GM18867 (cell line): ENCODE measurements at regions not wholly inside any gene's neighbourhood (a gene's known extent, or its start where the extent isn't known, plus 50 kb on each side); places are given as distances from the start of the nearest gene placed in this dataset.

Experiments
- ATAC-seq: cut with Tn5 transposase; IDR thresholded peaks from one replicate; pipeline ENCODE4 v1.9.1; 2021; ENCODE audit warnings: mild to moderate bottlenecking, moderate library complexity; ENCODE audit not compliant: unreplicated experiment

DNA sequence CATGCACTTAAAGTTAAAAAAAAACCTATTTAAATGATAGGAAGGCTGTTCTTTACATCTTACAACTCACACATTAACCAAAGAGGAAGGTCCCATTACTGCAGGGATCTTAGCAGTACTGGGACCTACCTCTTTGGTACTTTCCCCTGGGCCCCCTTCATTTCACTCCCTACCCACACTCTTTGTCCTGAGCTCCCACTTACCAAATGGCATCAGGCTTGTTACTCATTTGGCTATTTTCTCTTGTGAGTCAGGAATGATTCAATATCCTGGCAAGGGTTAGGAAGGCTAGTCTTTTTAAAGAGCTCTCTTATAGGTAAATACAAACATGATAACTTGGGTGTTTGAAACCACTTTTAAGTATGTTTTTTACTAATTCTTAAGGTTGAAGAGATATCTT, 117.4 kb upstream of the ELL2 start:
- ATAC-seq: no peak

DNA sequence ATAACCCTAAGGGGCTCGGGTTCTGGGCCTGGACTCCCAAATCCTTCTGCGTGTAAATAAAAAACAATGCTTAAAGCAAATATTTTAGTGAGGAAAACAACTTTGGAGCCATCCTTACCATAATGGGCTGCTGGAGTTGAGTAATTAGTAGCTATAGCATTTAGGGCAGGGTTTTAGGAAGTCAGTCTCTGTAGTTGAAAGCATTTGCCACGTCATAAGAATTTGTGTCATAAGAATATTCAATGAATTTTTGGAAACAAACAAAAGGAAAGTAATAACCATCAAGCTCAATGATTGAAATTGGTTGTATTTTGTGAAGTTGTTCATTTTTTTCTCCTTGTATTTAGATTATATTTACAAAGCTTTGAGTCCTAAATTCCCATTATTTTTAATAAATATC, 114.8 kb upstream of the ELL2 start:
- no peak for ATAC-seq

DNA sequence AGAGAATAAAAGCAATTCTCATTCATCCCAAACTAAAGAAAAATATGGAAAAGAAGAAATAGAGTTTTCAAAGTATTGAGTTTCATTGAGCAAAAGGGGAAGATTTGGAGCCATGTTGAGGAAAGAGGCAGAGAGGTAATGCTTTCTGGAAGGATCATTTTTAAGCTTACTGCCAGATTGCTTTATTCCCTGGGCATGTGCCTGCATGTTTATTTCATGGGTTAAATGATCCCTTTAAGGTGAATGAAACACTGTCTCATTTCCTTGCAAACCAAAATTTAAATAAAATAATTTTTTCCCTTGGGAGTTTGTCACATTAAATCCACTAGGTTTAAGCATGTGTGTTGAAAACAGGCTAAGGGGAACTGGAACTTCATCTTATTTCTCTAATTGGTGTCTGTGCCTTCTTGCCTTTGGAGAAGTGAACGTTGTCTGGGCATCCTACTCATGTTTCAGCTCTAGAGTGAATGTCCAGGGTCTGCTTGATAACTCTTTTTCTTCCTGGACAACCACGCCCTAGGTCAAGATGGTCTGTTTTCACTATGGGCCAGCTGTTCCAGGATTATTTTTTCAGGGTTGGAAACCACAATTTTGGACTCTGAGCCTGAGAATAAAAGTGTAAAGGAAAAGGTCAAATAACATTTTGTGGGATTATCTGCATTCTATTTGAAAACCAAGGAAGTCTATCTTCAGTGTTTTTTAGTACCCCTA, 114.1 kb upstream of the ELL2 start:
- no peak for ATAC-seq

DNA sequence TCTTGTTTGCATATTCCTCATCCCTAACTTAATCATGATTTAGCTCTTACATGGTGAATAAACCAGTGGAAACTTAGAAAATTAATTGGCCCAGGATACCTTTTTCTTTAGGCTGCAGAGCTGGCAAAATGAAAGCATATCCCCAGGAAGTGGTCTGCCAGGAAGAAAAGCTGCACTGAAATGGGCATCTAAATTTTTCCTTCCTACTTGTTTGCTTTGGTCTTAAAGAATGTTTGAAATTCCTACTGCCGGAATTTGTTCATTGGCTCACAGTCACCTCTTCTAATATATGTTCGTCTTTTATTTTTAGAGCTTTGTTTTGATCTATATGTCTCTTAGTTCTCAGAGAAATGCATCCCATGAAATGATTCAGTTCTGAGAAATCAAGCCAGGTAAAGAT, 113.2 kb upstream of the ELL2 start:
- no peak for ATAC-seq

DNA sequence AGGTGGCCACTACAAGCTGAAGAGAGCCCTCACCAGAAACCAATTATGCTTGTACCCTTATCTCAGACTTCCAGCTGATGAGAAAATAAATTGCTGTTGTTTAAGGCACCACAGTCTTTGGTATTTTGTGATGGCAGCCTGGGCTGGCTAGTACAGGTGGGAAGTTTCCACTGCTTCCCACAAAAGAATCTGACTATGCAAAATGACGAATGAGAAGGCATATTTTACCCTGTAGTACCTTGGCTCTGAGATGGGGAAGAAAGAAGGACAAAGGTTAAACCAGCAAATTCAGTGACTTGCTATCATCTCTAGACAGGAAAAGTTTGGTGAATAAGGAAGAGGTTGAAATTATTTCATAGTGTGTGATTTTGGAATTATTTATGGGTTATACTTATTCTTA, 112.8 kb upstream of the ELL2 start:
- ATAC-seq: no peak

DNA sequence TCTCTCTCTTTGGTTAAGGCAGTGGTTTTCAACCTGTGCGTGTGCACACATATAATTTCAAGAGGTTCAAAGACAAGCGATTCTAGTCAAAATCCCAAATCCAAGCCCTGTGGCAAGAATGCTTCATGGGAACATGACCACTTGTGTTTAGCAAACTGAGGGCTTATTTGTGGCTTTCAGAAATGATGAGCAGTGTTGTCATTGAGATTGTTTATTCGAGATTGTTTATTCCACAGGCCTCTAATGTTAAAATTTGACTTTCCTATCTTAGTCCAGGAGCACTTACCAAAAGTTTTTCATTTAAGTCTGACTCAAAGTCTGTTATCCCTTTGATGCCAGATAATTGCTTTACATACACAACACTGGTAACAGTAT, 111.1 kb upstream of the ELL2 start:
- ATAC-seq: no peak

DNA sequence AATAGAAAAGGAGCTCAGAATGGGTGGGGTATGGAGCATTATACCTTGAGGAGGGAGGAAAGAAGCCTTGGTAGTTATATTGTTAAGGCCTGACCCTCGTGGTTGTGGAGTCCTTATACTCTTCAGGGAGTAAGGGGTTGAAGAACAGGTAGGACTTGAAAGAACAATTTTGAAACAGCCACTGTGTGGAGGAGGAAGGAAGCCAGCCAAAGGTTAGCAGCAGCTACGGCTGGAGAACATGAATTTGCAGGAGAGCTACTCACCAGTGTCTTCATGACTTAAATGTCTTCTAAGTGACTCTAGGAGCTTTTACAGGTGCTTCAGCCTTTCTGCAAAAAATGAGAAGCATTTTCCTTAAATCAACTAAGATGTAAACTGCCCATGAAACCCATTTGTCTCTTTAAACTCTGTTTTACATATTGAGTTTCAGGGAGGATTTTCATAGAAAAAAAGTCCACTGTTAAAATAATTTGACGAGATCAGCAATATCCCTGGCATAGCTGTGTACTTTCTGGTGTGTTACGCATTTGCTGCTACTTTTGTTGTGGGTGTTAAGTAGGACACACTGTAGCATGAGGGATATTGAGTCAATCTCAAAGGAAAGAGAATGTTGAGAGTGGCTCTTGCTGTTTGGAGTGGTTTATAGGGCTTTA, 110.6 kb upstream of the ELL2 start:
- ATAC-seq: no peak

DNA sequence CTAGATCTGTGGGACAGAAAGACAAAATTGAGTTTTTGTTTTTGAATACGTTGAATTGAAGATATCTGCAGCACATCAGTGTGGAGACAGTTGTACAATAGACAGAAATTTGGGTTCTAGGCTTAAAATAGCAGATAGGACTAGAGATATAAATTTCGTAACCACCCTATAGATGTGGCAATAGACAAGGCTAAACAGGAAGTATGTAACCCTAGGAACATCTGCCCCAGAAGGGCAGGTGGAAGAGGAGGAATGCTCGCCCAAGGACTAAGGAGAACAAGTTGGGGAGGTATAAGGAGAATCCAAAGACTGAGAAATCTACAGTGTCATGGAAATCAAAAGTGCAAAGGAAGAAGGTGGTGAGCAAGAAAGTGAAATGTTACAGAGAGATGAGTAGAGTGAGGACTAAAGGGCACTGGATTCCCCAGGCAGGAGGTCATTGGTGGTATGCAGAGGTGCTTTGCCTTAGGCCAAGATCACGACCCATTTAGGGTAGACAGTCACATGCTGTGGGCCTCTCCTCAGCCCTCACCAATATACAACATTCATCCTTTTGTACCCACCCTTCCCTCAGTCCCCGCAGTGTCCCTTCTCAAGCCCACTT, 109.1 kb upstream of the ELL2 start:
- ATAC-seq: no peak

DNA sequence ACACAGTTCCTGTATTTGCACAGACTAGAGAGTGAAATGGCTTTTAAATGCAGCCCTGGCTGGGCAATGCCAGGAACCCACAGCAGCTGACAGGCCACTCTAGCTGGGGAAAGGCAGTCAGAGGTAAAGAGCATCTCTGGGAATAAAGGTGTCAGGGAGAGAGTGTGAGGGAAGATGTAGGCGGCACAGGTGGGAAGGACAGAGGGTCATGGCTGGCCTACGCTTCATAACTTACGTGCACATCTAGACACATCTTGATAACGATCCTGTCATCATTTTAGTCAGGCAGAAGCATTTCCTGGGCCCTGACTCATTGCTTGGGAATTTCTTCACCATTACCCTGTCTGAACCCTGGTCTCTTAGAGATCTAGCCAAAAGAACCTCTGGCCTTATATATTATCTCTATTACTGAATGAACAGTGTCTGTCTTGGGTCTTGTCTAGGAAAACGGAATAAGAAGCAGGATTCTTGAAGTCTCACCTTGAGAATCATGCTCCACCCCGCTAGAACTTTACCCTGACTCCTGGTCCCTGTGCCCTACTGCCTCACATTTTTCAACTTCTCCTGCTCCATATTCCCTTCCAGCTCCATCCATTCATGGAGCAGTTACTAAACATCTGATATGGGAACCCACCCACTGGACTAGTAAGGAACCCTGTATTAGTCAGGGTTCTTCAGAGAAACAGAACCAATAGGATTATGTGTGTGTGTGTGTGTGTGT, 106.4 kb upstream of the ELL2 start:
- no peak for ATAC-seq

DNA sequence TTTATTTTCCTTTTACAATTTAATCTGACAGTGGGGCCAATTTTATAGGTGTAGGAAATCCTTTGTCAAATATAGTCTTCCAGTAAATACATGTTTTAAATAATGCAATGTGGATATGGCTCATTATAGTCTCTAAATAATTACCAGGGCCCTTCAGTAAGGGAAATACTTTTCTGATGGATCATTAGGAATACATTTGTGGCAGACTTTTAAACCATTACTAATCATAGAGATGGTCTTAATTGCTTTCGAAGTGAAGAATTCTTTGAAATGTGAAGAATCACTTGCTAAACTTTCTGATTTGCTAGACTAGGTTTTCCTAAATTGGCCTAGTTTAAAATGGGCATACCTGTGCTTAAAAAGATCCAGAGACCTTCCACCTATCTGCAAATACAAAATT, 105.6 kb upstream of the ELL2 start:
- ATAC-seq: no peak

DNA sequence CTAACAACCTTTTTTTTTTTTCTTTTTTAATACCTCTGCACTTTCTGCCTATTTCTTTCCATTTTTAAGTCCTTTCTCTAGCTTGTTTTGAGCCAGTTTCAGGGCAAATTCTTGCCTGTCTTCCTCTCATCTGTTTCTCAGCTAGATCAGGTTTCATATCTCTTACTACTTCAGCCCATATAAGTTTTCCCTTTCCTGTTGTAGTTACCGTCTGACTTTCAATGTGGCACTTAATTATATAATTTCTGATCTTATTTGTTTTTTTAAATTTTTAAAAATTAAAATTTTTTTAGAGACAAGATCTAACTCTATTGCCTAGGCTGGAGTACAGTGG, 104.7 kb upstream of the ELL2 start:
- no peak for ATAC-seq

DNA sequence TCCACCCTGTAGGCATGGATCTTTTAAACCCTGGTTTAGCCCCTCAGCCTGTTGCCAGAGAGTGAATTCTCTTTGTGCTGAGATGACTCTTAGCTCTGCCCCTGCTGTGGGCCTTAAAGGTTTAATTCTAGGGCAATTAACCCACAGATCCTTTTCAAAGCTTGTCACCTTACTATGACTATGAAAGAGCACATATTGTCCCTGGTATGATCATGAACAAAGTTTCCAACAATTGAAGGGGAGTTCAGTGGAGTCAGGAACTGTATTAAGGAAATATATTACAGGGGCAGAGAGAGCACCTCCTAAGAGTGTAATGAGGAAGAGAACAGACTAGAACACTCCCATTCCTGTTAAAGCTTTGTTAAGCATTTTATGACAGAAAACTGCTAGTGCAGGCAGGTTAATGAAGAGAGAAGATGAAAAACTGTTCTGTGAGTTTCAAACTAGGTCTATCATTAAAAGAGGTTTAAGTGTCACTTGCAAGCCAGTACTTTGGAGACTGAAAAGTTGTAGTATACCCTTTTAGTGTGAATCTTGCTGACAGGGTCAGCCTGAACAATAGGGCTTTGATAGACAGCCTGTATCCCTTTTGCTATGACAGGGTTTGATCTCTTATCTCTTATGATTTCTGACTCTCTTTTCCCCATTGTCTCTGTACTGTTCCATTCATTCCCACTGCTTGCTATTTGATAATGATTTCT, 104.2 kb upstream of the ELL2 start:
- no peak for ATAC-seq

DNA sequence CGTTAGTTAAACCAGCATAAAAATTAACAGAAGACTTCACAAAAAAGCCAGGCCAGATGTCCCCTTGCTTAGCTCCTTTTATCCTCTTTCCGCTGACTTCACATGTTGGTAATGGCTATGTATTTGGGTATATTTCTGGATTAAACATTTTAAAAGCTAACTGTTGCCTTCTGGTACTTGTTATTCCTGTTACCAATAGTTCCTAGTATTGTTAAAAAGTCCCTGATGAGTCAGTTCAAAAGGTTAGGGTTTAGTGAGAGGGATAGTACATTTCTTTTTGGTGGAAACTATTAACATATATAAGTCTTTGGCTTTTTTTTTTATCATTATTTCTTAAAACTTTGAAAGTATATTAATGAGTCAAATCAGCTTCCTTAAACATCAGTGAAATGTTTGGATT, 103.2 kb upstream of the ELL2 start:
- no peak for ATAC-seq

DNA sequence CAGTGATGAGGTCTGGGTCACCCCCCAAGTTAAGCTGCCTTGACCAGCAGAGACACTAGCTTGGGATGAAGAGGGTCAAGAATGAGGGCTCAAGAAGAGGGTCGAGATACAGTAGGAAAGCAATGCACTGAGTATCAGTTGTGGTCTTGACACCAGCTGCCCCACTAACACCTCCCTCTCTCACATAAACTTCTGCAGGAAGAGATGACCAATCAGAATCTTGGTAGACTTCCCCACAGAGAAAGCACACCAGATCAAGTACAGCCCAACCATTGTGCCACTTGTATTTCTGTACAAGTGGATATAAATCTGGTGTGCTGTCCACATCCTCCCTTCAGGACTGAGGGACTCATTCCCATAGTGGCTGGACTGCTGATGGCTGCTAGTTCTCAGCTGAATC, 101.2 kb upstream of the ELL2 start:
- ATAC-seq: no peak

DNA sequence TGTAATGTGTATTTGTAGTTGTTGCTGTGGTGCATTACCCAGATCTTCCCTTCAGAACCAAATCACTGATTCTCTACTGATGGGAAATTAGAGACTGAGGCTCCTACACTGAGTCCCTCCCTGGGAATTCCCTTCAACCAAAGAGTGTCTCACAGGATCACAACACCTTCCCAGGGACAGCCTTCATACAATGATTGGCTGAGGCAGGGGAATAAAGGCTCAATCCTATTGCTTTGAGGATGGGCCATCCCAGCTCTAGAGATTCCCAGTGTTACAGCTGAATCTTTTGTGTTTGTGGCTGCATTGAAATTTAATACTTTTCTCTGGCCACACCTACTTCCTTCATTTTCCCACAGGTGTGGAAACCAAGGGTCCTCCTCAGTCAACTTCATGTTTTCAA, 96.4 kb upstream of the ELL2 start:
- ATAC-seq: no peak

DNA sequence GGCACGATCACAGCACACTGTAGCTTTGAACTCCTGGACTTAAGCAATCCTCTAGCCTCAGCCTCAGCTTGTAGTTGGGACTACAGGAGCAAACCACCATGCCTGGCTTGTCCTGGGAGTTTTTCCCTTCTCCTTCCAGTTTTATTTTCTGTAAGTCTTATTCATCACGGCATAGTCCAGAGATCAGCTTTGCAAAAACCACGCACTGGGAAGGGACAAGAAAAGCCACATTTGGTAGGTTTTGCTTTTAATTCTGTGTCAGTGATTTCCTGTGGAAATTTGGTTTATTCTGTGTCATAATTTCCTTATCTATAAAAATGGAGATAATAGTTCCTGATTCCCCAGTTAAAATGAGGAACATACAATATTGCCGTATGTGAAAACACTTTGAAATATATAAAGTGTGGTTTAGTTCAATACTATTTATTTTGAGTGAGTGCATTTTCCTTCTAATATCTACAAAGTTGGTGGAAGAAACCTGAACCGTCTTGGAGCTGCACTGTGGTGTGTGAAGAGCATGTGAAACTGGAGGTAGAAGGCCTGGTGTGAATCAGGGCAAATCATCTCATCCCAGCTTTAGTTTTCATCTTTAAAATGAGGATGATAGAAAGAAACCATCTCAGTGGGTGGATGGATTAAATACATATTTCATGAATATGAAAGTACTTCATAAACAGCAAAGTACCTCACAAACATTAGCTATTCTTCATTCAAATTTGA, 92.8 kb upstream of the ELL2 start:
- ATAC-seq: no peak

DNA sequence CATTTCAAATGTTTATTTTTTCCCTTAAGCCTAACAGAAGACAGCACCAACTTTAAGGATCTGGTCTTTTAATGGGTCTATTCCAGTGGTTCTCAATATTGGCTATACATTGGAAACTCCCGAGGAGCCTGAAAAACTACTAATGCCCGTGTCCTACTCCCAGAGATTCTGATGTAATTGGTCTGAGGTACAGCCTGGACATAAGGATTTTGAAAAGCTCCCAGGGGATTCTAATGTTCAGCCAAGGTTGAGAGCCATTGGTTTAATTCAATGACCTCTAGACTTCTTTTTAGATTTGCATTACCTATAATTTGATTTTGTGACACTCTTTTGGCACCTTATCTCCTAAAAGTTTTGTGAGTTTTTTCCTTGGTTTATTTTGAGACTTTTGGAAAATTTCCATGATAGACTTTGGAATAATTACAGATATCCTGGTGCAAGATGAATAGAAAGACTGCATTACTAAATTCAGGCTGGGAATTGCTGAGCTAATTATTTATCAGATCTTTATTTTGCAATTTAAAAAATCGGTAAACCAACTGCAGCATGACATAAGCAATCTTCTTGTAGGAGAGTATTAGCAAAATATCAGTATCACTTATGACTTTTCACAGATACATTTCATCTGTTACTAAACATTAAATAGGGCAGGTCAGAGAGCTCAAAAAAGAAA, 91.5 kb upstream of the ELL2 start:
- ATAC-seq: no peak

DNA sequence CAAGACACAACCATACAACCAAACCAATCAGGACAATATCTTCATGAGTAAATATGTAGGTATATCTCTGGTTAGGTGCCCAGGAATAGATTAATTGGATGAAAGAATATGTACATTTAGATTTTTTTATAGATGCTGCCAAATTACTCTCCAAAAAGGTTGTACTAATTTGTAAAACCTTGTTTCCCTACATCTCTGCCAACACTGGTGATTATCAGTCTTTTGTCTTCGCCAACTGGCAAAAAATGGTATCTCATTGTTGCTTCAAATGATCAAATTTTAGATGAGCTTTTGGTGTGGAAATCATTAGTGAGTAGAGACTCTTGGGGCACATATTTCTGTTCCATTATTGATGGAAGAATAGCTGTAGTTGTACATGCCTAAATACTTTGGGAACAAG, 90.7 kb upstream of the ELL2 start:
- no peak for ATAC-seq

DNA sequence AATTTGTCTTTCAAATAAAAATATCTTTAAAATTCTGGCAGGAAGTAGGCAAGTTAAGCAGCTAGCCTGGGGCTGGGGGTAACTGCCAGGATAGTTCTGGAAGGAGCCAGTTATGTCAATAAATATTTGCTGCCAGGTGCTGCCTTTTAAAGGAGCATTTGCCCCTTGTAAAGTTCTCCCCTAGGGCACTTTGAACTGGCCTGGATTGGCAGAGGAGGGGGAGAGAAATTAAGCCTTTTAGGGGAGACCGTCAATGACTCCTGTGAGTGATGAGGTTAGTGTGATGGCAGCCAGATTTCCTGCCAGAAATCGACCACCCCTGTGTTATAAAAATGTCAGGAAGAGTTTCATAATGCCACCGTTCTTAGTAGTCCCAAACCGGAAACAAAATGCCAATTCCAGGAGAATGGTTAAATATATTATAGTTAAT, 89.8 kb upstream of the ELL2 start:
- ATAC-seq: no peak

DNA sequence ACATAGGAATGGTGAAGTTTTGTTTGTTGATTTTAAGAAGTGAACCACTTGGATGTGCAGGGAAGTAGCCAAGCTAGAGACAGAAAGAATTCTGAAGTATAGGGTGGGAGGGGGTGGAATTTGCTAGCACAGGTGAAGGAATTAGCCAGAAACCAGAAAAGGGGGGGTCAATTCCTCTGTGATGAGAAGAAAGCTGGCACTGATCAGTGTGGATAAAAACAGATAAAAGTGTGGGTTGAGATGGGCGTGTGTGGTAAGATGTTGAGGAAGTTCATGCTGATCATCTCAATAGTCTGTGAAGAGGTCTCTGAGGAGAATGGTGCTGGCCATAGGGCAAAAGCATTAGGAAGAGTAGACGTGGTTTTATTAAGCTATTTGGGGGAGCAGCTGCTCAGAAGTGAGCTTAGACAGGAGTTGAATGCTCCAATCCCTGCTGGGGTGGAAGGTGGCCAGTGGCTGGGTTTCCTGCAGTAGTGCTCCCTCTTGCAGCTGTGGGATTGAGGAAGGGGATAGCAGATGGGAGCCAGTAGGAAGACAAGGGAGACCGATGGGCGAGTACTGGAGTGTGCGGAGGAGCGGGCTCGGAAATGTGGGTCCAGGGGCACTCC, 88.7 kb upstream of the ELL2 start:
- no peak for ATAC-seq
